HG02623 (cell line): ENCODE measurements at regions not wholly inside any gene's neighbourhood (a gene's known extent, or its start where the extent isn't known, plus 50 kb on each side); places are given as distances from the start of the nearest gene placed in this dataset.

ENCODE experiments used
- ATAC-seq: cut with Tn5 transposase; IDR thresholded peaks from one replicate; pipeline ENCODE4 v1.9.1; 2021; ENCODE audit warnings: moderate library complexity; ENCODE audit not compliant: unreplicated experiment

- no peak for ATAC-seq
Measured at GRCh38 chr1:9419369-9420041, 119.8 kb upstream of the SLC25A33 start.

DNA sequence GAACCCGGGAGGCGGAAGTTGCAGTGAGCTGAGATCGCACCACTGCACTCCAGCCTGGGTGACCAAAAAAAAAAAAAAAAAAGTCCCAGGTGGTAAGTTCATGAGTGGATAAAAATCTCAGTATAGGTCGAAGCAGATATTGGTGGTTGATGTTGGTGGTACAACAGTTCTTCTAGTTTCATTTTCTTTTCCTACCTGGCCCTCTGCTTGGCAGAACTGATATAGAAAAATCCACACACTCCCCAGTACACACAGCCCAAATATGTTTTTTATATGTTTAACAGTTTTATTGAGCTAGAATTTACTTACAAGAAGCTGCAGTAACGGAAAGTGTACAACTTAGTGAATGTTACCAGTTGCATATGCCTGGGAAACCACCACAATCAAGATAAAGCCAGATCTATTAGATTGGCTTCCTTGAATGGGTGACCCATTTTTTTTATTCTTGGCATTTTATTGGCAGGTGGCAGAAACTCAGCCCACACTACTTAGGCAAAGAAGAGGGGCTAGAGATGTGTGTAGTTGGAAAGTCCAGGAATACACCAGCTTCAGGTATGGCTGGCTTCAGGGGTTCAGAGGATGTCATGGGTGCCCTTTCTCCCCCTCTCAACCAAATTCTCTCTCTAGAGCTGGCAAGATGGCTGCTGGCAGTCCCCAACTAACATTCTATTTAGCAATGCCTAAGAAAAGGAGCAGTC lies 118.3 kb upstream of the SLC25A33 start:
- no peak for ATAC-seq

DNA sequence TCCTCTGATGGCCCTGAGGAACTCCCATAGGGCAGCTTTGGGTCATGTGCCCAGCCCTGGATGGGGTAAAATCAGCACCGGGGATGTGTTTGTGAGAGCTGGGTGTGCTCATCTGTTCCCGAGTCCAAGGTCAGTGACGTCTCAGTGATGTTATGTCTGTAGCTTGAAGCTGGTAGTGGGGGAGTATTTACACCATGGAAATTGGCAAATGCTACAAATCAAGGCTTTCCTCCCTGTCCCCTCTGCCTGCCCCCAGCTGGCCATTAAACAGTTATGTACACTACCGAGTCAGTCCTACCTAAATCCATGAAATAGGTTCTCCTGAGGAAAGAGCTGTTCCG lies 117.8 kb upstream of the SLC25A33 start:
- no peak for ATAC-seq

DNA sequence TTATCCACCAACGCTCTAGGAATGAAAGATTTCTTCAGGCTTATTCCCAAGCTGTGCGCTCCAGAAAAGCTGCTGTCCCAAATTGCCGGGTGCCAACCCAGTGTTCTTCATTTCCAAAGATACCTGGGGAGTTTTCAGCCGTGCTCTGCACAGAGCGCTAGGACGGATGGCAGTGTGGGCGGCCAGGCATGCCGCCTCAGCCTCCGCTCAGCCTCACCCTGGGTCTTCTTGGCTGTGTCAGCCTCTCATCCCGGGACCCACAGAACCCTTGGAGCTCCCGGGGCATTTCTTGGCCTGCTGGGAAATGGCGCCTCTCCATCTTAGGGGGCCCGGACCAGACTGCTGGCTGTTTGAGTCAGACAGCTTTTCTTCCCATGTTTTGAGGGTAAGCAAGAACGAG lies 116.9 kb upstream of the SLC25A33 start:
- no peak for ATAC-seq

GRCh38 chr1:9422911-9423505 lies 116.3 kb upstream of the SLC25A33 start:
- ATAC-seq = no peak

GRCh38 chr1:9424261-9424660 lies 115.0 kb upstream of the SLC25A33 start:
- no peak for ATAC-seq

- peak; percentile 16 for ATAC-seq
Measured at GRCh38 chr1:9425859-9426258, 113.4 kb upstream of the SLC25A33 start.

GRCh38 chr1:9426291-9426711 lies 113.0 kb upstream of the SLC25A33 start:
- peak; percentile 59 for ATAC-seq

DNA sequence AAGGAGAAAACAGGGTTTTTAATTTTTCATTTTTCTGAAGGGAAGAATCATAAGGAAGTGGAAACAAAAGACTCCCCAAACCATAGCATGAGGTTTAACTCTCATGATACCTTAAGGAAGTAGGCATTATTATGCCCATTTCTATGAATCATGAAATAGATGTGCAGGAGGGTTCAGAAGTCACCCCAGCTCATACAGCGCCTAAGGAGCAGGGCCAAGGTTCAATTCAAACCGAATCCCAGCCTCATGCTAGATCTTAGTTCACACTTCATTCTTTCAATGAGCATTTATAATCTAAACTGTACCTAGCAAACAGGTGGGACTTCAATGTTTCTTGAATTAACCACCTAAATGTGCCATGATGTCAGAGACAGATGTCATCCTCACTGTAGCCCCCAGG lies 111.9 kb upstream of the SLC25A33 start:
- no peak for ATAC-seq

DNA sequence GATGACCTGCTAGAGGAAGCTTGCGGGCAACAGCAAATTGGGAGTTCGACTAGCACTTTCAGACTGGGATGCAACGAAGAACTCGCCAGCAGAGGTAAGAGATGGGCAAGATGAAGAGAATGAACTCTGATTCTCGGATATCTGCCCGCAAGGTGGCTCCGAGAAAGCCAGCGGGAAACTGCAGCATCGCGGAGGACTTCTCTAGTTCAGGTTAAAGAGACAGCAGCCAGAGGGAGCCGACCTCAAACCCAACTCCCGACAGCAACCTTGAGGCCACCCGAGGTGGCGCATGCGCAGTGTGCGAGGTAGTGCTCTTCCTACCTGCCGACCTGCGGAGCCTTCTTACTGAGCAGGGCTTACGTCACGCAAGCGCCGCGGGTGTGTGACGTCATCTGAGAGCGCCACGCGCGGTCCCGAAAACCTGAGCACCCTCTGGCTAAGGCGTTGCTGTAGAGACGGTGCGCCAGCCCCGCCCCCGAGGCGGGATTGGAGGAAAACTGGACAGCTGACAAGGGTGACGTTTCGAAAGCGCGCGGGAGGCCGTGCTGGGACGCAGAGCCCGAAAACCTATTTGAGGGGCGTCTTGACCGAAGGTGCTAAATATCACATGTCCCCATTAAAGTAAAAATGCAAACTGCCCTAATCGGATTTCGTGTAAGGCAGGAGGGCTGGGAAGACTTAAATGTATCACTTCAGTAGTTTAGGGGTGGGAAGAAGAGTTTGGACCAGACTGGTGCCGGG lies 110.5 kb upstream of the SLC25A33 start:
- peak; percentile 76 for ATAC-seq

GRCh38 chr1:9429342-9429711 lies 109.9 kb upstream of the SLC25A33 start:
- ATAC-seq = no peak

DNA sequence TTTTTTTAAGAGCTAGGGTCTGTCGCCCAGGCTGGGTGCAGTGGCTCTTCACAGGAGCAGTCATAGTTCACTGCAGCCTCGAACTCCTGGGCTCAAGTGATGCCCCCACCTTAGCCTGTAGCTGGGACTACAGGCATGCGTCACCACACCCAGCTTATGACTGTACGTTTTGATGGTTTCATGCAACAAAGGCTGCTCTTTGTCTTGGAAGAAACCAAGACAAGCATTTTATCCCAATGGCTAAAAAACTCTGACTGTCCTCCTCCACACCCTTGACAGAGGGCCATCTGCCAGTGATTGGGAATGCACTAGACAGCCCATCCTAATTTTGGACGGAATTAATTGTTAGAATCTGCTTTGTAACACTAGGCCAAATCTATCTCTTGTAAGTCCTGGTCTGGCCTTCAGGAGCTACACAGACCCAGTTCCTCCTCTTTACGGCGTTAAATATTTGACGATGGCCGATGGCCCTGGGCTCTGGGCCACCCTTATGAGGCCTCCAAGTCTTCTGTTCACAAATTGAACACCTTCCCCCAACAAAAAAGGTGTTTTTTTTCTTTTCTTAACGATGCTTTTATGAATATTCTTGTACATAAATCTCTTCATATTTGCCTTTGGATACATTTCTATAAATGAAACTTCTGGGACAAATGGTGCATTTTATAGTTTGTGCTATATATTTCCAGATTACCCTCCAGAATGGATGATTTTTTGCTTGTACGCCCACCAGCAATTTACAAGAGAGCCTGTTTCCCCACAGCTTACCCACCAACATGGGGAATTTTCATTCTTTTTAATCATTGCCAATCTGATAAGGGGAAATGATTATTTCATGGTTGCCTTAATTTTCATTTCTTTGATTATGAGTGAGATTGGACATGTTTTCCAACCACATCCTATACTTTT lies 104.8 kb upstream of the SLC25A33 start:
- no peak for ATAC-seq

GRCh38 chr1:9435153-9435636 lies 104.1 kb upstream of the SLC25A33 start:
- ATAC-seq = no peak

DNA sequence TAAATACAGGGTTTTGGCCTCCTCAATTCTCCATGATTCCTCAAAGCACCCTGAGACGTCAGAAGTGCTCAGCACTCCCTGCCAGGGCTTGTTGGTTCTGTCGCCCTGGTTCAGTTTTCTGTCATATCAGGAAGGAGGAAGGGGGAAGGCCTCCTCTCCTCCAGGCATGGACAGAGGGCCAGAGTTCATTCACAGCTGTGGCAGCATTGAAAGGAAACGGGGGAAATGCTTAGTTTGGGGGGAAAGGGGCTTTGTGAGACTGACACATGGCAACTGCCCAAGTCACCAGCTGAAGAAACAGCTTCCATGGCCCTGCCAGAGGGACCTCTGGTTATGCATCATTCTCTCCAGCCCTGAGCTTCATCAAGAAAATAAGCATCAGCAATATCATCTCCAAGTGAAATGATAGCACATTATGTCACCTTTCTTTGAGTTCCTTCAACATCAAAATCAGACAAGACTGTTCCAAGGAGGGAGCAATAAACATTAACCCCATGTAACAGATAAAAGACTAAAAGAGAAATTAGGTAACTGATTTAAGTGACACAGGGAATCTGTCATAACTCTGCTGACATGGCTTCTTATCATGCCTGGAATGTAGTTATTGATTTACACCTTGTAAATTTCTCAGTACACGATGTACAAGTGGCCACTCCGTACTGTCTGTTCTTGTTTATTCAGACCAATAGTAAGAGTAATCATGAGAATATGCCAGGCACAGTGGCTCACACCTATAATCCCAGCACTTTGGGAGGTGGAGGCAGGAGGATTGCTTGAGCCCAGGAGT lies 103.2 kb upstream of the SLC25A33 start:
- ATAC-seq = no peak

- no peak for ATAC-seq
Measured at GRCh38 chr1:9437961-9438430, 101.3 kb upstream of the SLC25A33 start.

DNA sequence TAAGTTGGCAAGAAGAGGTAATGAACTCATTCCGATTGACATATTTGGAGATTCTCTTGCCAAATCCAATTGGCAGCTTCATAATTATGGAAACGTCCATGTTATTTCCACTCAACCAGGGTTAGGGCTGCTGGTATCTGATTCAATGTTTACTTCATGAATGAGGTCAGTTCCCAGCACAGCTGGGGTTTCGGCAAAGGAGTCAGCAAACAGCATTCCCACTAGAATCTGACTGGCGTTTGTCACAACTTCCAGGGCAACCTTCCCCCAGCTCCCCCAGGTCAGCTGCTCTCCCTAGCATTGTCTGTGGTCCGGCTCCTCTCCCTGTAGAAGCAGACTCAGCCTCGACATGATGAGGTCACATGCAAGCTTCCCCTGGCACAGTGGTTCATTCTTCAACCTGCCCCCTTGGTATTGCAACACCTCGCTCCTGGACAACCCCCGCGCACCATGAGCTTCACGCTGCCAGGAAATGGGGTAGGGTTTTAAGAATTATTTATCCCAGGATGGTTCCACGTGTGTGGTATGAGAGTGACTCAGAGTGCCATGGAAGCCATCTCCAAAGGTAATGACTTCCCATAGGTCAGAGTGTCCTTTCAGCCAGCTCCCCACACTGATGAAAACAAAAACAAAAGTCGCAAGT lies 100.7 kb upstream of the SLC25A33 start:
- ATAC-seq = no peak

DNA sequence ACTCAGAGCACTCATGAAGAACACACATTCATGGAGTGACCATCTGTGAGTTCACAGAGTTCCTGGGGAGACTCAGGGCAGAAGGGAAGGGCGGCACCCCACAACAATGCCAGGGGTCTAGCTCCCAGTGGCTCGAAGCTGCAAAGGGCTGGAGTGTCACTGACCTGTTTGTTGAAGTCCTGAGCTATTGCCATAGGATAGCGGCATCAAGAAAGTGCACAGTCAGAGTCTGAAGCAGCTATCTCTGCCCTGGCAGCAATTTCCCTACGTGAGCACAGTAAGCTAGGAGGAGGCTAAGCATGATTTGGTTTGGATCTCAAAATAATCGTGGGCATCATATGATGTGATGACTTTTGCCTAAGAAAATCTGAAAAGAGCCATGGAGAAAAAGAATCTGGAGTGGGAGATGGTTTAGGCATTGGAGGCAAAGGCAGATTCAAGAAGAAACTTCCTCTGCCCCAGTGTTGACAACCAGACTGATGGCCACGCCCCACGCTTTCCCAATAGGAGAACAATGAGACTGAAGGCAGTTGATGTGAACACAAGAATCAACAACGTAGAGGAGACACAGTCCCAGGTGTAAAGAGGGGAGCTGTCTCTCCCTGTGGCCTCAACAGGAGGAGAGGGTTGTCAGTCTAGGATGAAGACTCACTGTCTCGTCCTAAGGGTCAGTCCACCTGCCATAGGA lies 100.0 kb upstream of the SLC25A33 start:
- no peak for ATAC-seq

DNA sequence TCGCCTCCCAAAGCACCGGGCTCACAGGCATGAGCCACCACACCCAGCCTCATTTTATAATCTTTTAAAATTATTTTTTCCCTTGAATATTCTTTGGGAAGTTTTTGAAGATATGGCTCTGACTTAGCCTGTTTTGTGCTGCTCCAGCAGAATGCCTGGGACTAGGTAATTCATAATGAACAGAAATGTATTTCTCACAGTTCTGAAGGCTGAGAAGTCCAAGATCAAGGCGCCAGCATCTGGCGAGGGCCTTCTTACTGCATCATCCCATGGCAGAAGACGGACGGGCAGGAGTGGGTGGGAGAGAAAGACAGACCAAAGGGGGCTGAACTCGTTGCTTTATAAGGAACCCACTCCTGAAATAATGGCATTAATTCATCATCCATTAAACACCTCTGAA lies 99.0 kb upstream of the SLC25A33 start:
- no peak for ATAC-seq

DNA sequence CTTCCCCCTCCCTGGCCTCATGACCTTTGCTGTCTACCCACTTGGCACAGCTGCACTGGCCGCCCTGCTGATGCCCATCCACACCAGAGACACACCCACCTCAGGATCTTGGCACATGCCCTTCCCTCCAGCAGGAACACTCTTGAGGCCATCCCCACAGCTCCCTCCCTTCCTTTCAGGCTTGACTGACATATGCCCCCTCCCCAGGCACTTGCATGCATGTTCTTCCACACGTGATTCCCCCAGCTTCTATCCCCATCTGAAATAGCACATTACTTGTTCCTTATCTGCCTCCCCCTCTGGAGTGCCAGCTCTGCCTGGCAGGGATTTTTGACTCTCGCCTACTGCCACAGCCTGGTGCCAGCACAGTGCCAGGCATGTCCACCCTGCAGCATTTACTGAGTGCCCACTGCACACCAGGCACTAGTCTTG lies 98.5 kb upstream of the SLC25A33 start:
- no peak for ATAC-seq
